ENCODE measurements at regions not wholly inside any gene's neighbourhood (a gene's known extent, or its start where the extent isn't known, plus 50 kb on each side); places are given as distances from the start of the nearest gene placed in this dataset.

DNA sequence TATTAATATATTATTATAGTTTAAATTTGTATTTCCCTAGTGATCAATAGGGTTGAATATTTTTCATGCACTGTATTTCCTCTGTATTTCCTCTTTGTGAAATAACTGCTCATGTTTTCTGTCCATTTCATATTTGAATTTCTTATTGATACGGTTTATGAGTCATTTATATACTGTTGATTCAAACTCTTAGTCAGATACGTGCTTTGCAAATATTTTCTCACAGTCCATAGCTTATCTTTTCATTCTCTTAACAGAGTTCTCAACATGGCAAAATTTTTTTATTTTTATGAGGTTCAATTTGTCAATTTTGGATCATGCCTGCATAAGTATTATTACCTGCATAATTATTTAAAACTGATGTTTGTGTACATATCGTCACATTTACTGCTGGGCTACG, 329.6 kb downstream of the HAO1 start:
- Histone ChIP-seq H3K27me3 (no peaks in the 10 kb centered on the region), H3K4me1 (no peaks in the 10 kb centered on the region), H3K36me3 (no peaks in the 10 kb centered on the region), H3K9me3 (no peaks in the 10 kb centered on the region), H3K4me3 (no peak overlapping the region), H3K27ac (no peak overlapping the region)
- ATAC-seq = no peak
- TF ChIP-seq, protein P1, sequence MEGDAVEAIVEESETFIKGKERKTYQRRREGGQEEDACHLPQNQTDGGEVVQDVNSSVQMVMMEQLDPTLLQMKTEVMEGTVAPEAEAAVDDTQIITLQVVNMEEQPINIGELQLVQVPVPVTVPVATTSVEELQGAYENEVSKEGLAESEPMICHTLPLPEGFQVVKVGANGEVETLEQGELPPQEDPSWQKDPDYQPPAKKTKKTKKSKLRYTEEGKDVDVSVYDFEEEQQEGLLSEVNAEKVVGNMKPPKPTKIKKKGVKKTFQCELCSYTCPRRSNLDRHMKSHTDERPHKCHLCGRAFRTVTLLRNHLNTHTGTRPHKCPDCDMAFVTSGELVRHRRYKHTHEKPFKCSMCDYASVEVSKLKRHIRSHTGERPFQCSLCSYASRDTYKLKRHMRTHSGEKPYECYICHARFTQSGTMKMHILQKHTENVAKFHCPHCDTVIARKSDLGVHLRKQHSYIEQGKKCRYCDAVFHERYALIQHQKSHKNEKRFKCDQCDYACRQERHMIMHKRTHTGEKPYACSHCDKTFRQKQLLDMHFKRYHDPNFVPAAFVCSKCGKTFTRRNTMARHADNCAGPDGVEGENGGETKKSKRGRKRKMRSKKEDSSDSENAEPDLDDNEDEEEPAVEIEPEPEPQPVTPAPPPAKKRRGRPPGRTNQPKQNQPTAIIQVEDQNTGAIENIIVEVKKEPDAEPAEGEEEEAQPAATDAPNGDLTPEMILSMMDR (IDR thresholded peaks at IDR 0.05) = no peak
- intact Hi-C loops (cut with DNase I) = no loop called here
- DNase-seq = no peak

DNA sequence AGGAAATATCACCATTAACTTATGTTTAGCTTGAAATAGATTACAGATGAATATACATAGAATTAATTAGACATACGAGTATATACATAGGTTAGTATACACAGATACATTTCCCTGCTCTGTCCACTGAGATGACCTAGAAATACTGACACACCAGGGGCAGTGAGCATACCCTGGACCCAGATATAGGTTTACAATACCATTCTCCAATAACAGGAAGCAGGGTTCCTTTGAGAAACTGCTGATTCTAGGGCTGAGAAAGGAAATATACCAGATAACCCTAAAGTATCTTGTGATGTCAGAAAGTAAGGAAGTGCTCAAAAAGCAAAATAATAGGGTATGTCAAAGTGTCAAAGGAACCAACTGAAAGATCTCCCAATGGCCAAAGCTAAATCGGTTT, 322.5 kb downstream of the HAO1 start:
- H3K9me3 ChIP-seq = peaks cover 0 to 7% of the 10 kb centered on the region in 2 donors
- H3K27me3 ChIP-seq = no peaks in the 10 kb centered on the region
- no peak overlapping the region for H3K27ac ChIP-seq
- intact Hi-C loops (cut with DNase I) = no loop called here
- ATAC-seq = no peak
- TF ChIP-seq, protein P1 (IDR thresholded peaks at IDR 0.05) = no peak
- no peaks in the 10 kb centered on the region for H3K36me3 ChIP-seq
- no peak overlapping the region for H3K4me3 ChIP-seq
- no peak for DNase-seq
- H3K4me1 ChIP-seq = no peaks in the 10 kb centered on the region

DNA sequence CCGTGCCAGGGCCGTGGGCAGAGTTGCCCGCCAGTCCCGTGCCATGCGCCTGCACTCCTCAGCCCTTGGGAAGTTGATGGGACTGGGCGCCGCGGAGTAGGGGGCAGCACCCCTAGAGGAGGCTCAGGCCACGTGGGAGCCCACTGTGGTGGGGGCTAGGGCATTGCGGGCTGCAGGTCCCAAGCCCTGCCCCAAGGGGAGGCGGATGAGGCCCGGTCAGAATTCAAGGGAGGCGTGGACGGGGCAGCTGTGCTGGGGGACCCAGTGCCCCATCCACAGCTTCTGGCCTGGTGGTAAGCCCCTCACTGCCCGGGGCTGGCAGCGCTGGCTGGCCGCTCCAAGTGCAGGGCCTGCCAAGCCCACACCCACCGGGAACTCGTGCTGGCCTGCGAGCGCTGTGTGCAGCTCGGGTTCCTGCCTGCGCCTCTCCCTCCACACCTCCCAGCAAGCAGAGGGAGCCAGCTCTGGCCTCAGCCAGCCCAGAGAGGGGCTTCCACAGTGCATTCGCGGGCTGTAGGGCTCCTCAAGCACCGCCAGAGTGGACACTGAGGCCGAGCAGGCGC, 317.8 kb downstream of the HAO1 start:
- Histone ChIP-seq H3K27ac (no peak overlapping the region), H3K4me1 (no peaks in the 10 kb centered on the region), H3K27me3 (no peaks in the 10 kb centered on the region), H3K36me3 (no peaks in the 10 kb centered on the region), H3K9me3 (peaks cover 0 to 7% of the 10 kb centered on the region in 2 donors), H3K4me3 (no peak overlapping the region)
- TF ChIP-seq, protein P1 (IDR thresholded peaks at IDR 0.05) = no peak
- ATAC-seq = no peak
- peak in 1 of 4 donors; percentile 62 for DNase-seq
- intact Hi-C loops (cut with DNase I) = no loop called here

DNA sequence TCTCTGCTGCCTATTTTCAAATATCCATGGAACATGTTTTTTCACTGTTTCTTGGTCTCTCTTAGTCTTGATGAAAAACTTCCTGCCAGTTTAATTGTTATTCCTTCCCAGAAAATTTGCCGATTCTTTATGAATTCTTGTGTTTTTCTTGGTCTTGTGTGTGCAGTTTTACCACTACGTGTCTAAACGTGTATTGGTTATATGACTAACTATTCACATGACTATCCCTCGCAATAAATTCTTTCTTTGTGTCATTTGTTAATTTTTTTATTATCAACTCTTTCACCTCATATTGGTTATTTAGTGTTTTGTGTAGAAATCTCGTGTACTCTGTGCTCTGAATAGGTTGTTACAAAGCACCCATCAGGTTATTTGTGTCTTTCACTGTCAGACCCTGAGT, 315.4 kb downstream of the HAO1 start:
- ATAC-seq = no peak
- intact Hi-C loops (cut with DNase I) = no loop called here
- no peak overlapping the region for H3K4me3 ChIP-seq
- H3K27me3 ChIP-seq = no peaks in the 10 kb centered on the region
- H3K27ac ChIP-seq = no peak overlapping the region
- no peaks in the 10 kb centered on the region for H3K36me3 ChIP-seq
- TF ChIP-seq, protein P1 (IDR thresholded peaks at IDR 0.05) = no peak
- H3K9me3 ChIP-seq = peaks cover 0 to 7% of the 10 kb centered on the region in 2 donors
- DNase-seq = no peak
- no peaks in the 10 kb centered on the region for H3K4me1 ChIP-seq

DNA sequence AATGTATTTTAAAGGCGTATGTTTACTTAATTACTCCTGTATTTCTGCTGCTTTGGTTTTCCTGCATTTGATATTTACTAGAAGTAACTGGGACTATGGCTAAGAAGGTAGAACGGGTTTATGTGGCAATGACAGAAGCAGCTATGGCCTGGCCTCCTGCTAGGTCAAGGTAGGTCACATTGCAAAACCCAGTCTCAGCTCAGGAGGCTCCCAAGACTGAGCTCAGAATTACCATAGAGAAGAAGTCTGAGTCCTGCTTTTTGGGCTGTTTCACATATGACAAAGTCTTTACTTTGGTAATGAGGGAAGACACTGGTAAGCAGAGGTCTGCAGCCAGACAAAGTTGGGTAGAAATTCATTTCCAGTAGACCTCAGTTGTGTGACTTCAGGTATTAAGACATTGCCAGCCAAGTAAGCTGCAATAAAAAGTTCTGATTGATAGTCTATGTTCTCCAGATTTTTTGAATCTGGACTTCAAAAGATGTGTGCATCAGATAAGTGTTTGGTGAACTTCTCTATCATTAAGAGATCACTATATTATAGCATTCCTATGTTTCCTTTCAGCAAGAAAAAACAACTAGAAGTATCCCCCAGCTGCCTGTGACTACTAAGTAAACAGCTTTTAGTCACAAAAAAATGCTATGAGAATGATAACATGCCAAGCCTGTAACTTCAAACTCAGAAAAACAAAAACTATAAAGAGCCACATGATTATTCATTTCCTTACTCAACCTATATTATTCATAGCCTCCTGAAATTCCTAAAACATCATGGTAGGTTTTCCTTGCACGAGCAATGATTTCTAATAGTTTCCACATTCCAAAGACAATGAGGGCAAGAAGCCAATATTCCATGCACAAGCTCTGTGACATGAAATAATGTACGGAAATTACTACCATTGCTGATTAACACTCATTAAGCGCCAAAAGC, 312.3 kb downstream of the HAO1 start:
- no peak overlapping the region for H3K4me3 ChIP-seq
- TF ChIP-seq, protein P1 (IDR thresholded peaks at IDR 0.05) = no peak
- no peaks in the 10 kb centered on the region for H3K4me1 ChIP-seq
- no peaks in the 10 kb centered on the region for H3K9me3 ChIP-seq
- DNase-seq (peak in 2 of 4 donors; percentile 11 to 21), ATAC-seq (no peak)
- H3K27me3 ChIP-seq = no peaks in the 10 kb centered on the region
- H3K27ac ChIP-seq = no peak overlapping the region
- intact Hi-C loops (cut with DNase I) = no loop called here
- no peaks in the 10 kb centered on the region for H3K36me3 ChIP-seq
